ENCODE measurements at regions not wholly inside any gene's neighbourhood (a gene's known extent, or its start where the extent isn't known, plus 50 kb on each side); places are given as distances from the start of the nearest gene placed in this dataset.

DNA sequence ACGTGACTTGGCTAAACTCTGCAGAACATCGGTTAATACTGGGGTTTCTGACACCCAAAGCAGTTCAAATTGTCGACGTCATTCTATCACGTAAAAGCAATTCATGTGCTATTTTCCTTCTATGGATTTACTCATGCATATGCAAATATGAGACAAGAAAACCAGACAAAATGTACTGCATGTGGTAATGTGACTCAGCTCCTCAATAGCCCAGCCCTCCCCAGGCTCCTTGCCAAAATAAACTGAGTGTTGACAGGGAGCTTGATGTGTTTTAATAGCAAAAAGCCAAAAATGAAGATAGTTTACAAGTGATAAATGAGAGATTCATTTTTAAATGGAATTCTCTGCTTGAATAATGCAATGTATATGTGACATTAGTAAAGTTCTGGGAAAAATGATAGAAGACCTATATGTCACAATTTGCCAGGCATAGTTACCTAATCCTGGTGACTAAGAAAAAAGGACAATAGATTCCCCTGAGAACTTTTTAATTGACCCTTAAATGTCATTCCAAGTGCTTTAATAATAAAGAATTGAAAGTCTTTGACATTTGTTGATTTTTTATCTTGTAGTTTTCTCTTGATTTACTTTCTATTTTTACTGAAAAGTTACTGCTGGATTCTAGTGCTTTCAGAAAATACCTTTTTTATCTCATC lies 1700.6 kb upstream of the TENM3 start:
- Histone ChIP-seq H4K5ac (ENCODE audit: low read depth, low read length) (no peak overlapping the region), H3K36me3 (ENCODE audit: control insufficient read depth, insufficient read depth, low read length) (no peaks in the 10 kb centered on the region), H4K20me1 (ENCODE audit: insufficient read depth, low read length) (no peaks in the 10 kb centered on the region), H3K14ac (replicated peaks; ENCODE audit: low read depth, low read length) (no peak overlapping the region), H3K9ac (ENCODE audit: low read depth, low read length) (no peak overlapping the region), H3K79me1 (ENCODE audit: low read depth in 1 of 2, low read length in 2 of 2) (no peaks in the 10 kb centered on the region), H3K18ac (ENCODE audit: low read depth, low read length) (no peak overlapping the region), H3K4me2 (ENCODE audit: low read depth, low read length) (no peak overlapping the region), H3K4me1 (ENCODE audit: control insufficient read depth, insufficient read depth, low read length) (no peaks in the 10 kb centered on the region), H2BK20ac (ENCODE audit: low read depth, low read length) (no peak overlapping the region), H2AK9ac (replicated peaks; ENCODE audit: low read depth, low read length, poor library complexity) (no peak overlapping the region), H2BK120ac (ENCODE audit: low read depth, low read length) (no peak overlapping the region), H2AFZ (replicated peaks; ENCODE audit: low read length, poor library complexity) (no peak overlapping the region), H2BK5ac (ENCODE audit: low read depth, low read length, poor library complexity, severe bottlenecking) (no peak overlapping the region), H3K27ac (ENCODE audit: insufficient read depth, low read length) (no peak overlapping the region), H4K8ac (ENCODE audit: low read depth in 2 of 2, low read length in 2 of 2) (no peak overlapping the region), H3K27me3 (ENCODE audit: control insufficient read depth, insufficient read depth, low read length) (no peaks in the 10 kb centered on the region), H3K9me3 (ENCODE audit: control insufficient read depth, insufficient read depth, low read length) (peaks cover 3% of the 10 kb centered on the region; the same call in 1 of the 2 replicates), H4K91ac (ENCODE audit: insufficient read depth, low read depth, low read length) (no peak overlapping the region), H3K9me1 (ENCODE audit: insufficient read depth, low read length) (no peaks in the 10 kb centered on the region), H2BK15ac (ENCODE audit: low read depth, low read length) (no peak overlapping the region), H2AK5ac (ENCODE audit: low read depth, low read length) (no peak overlapping the region), H3K4me3 (ENCODE audit: insufficient read depth, low read depth, low read length) (no peak overlapping the region), H3K23ac (ENCODE audit: low read depth, low read length) (no peak overlapping the region), H3K56ac (ENCODE audit: extremely low read depth, insufficient read depth, low read length) (no peak overlapping the region), H3K4ac (ENCODE audit: low read depth, low read length) (no peak overlapping the region)
- intact Hi-C loops (cut with micrococcal nuclease): no loop called here
- dilution Hi-C loops (cut with HindIII; ENCODE audit: low sequenced_read_pairs, unreplicated experiment): no loop called here
- ChIA-PET CTCF (no interaction called here), POLR2A (ENCODE audit: unreplicated experiment) (no interaction called here)
- in situ Hi-C loops (cut with MboI; ENCODE audit: low sequenced_read_pairs): no loop called here
- DNase-seq (peak; percentile 75), ATAC-seq (ENCODE audit: low read depth) (no peak)
- no TSS peak for BruUV-seq (replicated peaks)
- WGBS, 2 experiments (ENCODE audit: extremely low coverage in 2 of 2, insufficient read length in 1 of 2): no CpG with 5 or more reads among the region's 5 CpGs
- TF ChIP-seq BHLHE40 (IDR thresholded peaks at IDR 0.05; ENCODE audit: low read depth, low read length): no peak
- no peak for TF ChIP-seq RCOR1 (IDR thresholded peaks at IDR 0.05; ENCODE audit: insufficient replicate concordance, low read length)
- TF ChIP-seq, protein P1, sequence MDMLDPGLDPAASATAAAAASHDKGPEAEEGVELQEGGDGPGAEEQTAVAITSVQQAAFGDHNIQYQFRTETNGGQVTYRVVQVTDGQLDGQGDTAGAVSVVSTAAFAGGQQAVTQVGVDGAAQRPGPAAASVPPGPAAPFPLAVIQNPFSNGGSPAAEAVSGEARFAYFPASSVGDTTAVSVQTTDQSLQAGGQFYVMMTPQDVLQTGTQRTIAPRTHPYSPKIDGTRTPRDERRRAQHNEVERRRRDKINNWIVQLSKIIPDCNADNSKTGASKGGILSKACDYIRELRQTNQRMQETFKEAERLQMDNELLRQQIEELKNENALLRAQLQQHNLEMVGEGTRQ (IDR thresholded peaks at IDR 0.05; ENCODE audit: low read depth, low read length): no peak
- TF ChIP-seq RAD21 (IDR thresholded peaks at IDR 0.05; ENCODE audit: low read length): no peak
- TF ChIP-seq, protein P2, sequence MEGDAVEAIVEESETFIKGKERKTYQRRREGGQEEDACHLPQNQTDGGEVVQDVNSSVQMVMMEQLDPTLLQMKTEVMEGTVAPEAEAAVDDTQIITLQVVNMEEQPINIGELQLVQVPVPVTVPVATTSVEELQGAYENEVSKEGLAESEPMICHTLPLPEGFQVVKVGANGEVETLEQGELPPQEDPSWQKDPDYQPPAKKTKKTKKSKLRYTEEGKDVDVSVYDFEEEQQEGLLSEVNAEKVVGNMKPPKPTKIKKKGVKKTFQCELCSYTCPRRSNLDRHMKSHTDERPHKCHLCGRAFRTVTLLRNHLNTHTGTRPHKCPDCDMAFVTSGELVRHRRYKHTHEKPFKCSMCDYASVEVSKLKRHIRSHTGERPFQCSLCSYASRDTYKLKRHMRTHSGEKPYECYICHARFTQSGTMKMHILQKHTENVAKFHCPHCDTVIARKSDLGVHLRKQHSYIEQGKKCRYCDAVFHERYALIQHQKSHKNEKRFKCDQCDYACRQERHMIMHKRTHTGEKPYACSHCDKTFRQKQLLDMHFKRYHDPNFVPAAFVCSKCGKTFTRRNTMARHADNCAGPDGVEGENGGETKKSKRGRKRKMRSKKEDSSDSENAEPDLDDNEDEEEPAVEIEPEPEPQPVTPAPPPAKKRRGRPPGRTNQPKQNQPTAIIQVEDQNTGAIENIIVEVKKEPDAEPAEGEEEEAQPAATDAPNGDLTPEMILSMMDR (conservative IDR thresholded peaks at IDR 0.05; ENCODE audit: low read depth, low read length): no peak
- no peak for TF ChIP-seq MXI1 (IDR thresholded peaks at IDR 0.05; ENCODE audit: borderline replicate concordance, low read depth, low read length)
- TF ChIP-seq NFE2L2 (IDR thresholded peaks at IDR 0.05; ENCODE audit: low read depth, low read length): no peak
- no peak for TF ChIP-seq FOS (IDR thresholded peaks at IDR 0.05; ENCODE audit: low read depth, low read length)
- TF ChIP-seq, protein P3, sequence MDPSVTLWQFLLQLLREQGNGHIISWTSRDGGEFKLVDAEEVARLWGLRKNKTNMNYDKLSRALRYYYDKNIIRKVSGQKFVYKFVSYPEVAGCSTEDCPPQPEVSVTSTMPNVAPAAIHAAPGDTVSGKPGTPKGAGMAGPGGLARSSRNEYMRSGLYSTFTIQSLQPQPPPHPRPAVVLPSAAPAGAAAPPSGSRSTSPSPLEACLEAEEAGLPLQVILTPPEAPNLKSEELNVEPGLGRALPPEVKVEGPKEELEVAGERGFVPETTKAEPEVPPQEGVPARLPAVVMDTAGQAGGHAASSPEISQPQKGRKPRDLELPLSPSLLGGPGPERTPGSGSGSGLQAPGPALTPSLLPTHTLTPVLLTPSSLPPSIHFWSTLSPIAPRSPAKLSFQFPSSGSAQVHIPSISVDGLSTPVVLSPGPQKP (IDR thresholded peaks at IDR 0.05; ENCODE audit: borderline replicate concordance, low read depth, low read length): no peak
- TF ChIP-seq POLR2A (IDR thresholded peaks at IDR 0.05; ENCODE audit: low read depth, low read length): no peak
- no peak for TF ChIP-seq MAZ (IDR thresholded peaks at IDR 0.05; ENCODE audit: borderline replicate concordance, low read depth, low read length)
- no peak for TF ChIP-seq SMC3 (IDR thresholded peaks at IDR 0.05; ENCODE audit: low read depth, low read length)
- TF ChIP-seq CHD1 (IDR thresholded peaks at IDR 0.05; ENCODE audit: low read depth, low read length): no peak
- no peak for TF ChIP-seq MAFK (IDR thresholded peaks at IDR 0.05; ENCODE audit: low read depth, low read length)
- TF ChIP-seq RFX5 (IDR thresholded peaks at IDR 0.05; ENCODE audit: low read depth, low read length): no peak

Measured in IMR-90 (cell line).